Fibroblast of skin of right quadriceps (primary cell): ENCODE measurements at regions not wholly inside any gene's neighbourhood (a gene's known extent, or its start where the extent isn't known, plus 50 kb on each side); places are given as distances from the start of the nearest gene placed in this dataset.
"Not testable (repeated sequence)": the region's sequence is repeated elsewhere in the genome, so short reads cannot be mapped to it uniquely, and the experiment has no call there.

Source experiments
- DNase-seq: peaks from one replicate; pipeline ENCODE4 v3.0.0-alpha.2; 2013

DNA sequence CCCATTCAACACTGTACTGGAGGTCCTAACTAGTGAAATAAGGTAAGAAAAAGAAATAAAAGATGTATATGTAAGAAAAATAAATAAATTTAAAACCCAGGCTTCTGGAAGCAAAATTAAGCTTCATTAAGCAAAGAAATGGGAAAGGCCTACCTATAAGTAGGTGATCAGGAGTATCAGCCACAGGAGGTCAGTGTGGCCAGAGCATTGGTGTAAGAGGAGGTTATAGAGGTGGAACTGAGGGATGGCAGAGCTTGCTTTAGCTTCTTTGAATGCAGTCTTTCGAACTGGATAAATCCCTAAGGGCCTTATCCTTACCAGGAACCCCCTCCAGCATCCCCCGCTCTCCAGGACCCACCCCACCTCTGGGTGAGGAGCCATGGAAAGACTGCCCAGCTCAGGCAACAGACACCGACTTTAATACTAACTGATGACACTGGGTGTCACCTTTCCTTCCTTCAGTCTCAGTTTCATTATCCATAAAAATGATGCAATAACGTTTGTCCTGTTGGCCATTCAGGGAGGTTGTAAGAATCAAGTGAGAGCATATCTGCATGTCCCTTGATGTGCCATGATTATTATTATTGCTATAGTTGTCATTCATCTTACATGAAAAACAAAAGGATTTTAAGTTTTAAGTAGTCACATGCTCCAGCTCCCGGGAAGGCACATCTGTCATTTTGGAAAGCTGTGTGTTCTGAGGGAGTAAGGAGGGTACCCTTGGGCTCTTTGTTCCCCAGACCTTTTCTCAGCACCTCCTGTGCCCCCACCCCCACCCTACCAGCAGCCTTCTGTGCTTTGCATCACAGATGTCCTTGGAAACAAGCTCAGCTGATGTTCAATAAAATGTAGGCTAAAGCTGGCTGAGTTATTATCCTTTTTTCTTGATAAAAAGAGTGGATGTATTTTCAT is 50.8 kb upstream of the CTNNA1 start:
- DNase-seq: no peak

DNA sequence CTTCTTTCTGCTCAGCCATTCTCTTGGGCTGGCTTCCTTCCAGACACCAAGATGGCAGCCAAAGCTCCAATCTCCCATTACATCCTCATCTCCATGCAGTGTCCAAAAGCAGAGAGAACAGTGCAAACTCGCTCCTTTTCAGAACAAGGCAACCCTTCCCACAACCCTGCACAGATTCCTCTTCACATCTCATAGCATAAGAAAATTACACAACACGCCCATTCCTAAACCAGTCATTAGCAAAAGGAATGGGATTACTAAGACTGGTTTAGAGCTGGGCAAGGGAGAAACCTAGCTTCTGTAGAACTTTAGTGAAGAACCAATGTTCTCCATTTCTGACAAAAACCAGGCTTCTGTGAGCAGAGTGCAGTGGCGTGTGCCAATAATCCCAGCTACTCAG is 51.5 kb upstream of the CTNNA1 start:
- no peak for DNase-seq

DNA sequence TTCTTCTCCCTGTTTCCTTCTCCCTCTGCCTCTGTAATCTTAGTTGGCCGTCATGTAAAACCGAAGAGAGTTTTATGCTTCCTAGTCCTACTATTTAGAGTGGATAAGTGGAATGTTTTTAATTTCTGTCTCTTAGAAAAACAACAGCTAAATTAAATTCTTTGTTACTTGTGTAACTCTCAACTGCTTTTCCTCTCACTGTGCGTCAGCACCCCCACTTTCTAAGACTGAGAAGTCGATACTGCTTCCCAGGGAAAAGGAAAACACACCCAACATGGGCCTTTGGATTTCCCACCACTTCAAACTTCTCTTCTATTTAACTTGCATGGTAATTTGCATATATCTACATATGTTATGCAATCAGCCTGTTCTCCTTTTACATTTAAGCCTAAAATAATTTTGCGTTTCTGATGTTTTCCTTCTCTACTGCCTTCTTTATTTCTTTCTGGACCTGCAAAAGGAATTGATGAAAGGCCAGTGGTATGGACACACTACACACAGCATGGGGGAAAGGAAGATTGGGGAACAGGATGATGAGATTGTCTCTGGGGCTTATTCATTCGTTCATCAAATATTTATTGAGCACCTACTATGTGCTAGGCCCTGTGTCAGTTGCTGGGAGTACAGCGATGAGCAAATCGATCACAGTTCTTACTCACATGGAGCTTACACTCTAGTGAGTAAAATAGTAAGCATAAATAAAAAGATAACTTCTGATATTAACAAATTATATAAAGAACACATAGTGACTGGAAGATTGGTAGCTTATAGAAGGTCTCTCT is 52.5 kb upstream of the CTNNA1 start:
- no peak for DNase-seq

DNA sequence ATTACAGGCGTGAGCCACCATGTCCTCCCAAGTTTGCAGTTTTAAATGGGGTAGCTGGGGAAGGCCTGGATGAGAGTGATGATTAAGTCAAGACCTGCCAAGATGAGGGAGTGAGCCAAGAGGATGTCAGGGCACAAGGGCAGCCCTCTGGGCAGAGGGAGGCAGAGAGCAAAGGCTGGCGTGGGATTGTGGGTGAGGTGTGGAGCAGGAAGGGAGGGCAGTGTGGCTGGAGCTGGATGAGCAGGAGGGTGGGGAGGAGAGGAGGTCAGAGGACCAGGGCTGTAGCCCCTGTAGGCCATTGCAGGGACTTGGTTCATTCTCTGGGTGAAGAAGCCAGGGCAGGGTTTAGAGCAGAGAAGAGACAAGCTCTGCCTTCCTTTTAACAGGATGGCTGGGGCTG is 53.7 kb upstream of the CTNNA1 start:
- no peak for DNase-seq

DNA sequence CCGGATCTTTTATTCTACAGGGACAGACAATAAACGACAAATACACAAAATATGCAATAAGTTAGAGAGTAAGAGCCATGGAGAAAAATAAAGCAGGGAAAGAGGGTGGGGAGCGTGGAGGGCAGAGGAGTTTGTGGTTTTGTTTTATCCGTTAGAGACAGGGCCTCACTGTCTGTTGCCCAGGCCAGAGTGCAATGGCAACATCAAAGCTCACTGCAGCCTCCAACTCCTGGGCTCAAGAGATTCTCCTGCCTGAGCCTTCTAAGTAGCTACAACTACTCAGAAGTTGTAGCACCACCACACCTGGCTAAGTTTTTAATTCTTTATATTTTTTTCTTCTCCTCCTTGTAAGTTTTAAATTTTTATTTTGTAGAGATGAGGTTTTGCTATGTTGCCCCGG is 54.5 kb upstream of the CTNNA1 start:
- DNase-seq: no peak

DNA sequence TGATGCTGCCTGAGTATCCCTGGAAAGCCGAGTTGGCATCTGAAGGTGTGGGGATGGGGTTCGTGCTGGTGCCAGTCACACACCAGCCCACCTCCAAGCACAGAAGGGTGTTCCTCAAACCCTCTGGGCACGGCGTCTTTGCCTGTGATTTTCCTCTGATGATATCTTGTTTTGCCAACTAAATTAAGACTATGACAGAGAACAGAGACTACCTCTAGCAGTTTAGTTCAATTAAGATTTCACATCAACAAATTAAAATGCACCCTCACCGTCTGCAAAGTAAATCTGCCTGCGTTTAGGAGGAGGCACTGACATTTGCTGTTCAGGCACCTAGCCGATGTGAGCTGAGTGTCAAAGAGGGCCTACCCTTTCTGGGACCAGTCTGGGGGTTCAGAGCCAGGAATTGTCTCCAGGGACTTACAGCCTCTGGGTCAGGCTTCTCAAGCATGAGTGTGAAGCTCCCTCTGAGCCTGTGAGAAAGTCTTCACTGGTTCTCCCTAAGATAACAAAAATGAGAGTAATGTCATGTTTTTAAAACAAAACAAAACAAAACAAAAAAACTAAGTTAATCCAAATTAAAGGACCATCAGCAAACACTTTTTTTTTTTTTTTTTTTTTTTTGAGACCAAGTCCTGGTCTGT is 55.4 kb upstream of the CTNNA1 start:
- no peak for DNase-seq

DNA sequence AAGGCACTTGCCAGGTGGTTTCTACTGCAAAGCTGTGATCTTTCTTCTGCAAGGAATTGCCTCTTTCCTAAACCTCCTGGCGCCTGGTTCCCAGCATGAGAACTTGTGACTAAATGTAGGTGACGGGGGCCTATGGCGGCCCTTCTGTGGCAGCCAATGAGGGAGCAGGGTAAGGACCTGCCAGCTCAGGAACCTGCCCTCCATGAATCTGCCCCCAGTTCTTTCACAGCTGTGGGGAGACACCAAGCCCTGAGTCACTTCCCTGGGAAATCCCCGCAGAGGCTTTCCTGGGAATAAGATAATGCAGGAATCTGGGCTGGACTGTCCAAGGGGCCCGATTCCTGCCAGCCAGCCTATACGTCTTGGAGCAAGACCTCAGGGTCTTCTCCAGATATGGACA is 56.7 kb upstream of the CTNNA1 start:
- no peak for DNase-seq

DNA sequence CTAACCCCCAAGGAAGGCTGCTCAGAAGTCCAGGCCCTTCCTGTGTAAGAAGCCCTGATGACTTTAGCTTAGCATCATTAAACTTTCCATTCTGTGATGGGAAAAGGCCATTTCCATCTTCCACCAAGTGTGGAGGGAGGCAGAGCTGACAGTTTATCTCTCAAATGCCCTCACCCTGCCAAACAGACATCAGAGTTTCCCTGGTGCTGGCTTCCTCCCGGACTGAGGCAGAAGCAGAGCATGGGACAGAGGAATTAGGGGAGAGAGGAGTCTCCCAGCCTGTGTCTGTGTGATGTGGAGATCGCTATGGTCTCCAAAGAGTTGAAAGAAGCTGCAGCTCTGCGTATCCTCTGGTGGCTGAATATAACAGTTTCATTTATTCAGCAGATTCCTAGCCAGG is 57.4 kb upstream of the CTNNA1 start:
- no peak for DNase-seq

DNA sequence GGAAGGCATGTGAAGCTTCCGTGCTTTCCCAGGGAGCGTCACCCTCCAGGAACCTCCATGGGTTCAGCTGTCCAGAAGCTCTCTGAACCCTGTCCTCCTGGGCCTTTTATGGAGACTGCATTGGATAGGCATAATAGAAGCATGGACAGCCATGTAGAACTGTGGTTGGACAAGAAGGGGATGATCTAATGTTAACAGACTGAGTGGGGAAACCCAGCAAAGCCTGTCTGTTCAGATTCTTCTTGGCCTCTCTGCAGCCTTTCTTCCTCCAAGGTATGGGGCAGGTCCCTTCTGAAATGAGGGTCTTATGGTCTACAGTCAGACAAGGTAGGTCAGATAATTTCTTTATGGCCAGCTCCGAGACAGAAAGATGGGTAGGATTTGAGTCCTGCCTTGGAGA is 59.1 kb upstream of the CTNNA1 start:
- no peak for DNase-seq

DNA sequence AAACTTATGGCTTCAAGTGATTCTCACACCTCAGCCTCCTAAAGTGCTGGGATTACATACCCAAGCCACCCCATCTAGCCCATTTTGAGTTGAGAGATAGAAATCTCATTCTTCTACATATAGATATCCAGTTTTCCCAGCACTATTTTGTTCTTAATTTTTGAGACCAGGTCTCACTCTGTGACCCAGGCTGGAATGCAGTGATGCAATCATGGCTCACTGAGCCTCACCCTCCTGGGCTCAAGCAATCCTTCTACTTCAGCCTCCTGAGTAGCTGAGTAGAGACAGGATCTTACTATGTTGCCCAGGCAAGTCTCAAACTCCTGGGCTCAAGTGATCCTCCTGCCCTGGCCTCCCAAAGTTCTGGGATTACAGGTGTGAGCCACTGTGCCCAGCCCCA is 60.9 kb upstream of the CTNNA1 start:
- DNase-seq: no peak

DNA sequence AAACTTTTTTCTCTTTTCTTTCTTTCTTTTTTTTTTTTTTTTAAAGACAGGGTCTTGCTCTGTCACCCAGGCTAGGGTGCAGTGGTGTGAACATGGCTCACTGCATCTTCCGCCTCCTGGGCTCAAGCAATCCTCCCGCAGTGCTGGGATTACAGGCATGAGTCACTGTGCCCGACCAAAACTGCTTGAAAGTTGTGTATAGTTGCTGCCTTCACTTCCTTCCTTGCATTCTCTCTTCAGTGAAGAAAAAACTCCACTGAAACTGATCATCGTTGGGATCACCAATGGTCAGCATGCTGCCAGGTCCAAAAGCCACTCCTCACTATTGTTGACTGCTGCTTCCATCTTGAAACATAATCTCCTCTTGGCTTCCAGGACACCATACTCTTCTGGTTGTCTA is 66.6 kb upstream of the CTNNA1 start:
- DNase-seq: no peak

DNA sequence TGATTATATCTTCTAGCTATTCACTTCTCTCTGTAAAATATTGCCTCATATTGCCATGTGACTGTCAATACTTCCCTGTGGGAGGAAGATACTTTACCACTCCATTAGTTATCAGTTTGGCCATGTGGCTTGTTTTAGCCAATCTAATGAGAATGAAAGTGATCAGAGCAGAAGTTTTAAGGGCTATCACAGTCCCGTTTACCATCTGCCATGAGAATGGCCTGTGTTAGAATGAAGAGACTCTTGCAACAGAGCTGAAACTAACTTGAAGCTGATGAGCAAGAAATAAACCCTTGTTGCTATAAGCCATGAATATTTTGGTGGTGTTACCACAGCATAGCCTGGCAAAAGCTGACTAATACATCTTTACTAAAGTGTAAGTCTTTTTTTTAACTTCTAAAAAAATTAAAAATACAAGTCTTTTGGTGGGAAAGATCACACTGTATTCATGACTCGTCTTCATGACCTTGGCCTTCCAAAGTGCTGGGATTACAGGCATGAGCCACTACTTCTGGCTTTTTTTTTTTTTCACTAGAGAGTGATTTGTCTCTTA is 68.0 kb upstream of the CTNNA1 start:
- no peak for DNase-seq

DNA sequence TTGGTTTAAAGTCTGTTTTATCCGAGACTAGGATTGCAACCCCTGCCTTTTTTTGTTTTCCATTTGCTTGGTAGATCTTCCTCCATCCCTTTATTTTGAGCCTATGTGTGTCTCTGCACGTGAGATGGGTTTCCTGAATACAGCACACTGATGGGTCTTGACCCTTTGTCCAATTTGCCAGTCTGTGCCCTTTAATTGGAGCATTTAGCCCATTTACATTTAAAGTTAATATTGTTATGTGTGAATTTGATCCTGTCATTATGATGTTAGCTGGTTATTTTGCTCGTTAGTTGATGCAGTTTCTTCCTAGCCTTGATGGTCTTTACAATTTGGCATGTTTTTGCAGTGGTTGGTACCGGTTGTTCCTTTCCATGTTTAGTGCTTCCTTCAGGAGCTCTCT is 70.8 kb upstream of the CTNNA1 start:
- not testable (repeated sequence) for DNase-seq

DNA sequence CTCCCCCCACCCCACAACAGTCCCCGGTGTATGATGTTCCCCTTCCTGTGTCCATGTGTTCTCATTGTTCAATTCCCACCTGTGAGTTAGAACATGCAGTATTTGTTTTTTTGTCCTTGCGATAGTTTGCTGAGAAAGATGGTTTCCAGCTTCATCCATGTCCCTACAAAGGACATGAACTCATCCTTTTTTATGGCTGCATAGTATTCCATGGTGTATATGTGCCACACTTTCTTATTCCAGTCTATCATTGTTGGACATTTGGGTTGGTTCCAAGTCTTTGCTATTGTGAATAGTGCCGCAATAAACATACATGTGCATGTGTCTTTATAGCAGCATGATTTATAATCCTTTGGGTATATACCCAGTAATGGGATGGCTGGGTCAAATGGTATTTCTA is 74.4 kb upstream of the CTNNA1 start:
- not testable (repeated sequence) for DNase-seq

DNA sequence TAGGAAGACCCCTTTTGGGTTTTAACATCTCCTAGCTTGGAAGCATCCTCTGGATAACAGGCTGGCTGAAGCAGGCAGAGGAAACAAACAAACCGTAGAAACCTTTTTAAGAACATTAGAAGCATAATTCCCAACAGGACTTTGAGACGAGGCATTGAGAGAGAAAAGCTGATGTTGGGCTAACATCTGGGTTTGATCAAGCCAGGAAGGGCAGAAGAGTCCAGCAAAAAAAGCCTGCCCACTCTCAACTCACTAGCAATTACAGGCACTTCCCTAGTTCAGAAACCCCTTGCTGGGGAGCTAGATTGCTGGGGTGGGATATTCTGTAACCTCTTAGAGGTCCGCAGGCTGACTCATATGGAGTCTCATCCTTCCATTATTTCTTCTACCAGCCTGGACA is 75.4 kb upstream of the CTNNA1 start:
- DNase-seq: no peak

DNA sequence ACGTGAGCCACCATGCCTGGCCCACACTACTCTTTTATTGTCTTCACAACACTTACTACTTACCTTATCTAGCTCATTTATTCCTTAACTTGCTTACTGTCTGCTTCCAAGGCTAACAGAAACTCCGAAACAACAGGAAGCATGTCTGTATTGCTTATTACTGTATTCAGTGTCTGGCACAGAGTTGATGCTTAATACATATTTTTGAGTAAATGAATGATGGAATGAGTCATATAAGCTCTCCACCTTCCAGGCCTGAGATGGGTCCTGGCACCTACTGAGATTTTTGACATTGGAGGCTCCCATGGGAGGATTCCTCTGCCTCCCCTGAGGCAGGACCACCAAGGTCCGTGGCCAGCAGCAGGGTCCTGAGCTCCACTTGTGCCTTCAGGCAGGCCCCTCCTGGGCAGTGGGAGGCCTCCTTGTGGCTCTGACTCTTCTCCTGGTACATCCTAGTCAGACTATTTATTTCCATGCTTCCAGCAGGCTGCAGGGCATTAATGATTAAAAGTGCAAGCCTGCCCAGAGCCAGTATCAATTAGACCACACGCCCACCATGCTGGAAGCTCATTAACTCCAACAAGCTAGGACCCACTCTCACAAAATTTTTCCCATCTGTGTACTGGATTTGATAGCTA is 76.5 kb upstream of the CTNNA1 start:
- no peak for DNase-seq

DNA sequence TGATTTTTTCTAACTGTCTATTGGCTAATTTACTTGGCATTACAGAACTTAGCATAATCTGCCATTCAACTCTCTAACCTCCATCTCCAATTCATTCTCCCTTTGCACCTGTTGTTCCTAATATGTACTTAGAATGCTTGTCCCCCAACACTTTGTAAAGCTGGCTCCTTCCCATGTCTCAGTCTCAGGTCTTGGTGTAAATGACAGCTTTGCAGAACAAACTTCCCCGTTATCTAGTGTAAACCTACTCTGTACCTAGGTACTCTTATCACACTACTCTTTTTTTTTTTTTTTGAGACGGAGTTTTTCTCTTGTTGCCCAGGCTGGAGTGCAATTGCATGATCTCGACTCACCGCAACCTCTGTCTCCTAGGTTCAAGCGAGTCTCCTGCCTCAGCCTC is 77.2 kb upstream of the CTNNA1 start:
- DNase-seq: no peak

DNA sequence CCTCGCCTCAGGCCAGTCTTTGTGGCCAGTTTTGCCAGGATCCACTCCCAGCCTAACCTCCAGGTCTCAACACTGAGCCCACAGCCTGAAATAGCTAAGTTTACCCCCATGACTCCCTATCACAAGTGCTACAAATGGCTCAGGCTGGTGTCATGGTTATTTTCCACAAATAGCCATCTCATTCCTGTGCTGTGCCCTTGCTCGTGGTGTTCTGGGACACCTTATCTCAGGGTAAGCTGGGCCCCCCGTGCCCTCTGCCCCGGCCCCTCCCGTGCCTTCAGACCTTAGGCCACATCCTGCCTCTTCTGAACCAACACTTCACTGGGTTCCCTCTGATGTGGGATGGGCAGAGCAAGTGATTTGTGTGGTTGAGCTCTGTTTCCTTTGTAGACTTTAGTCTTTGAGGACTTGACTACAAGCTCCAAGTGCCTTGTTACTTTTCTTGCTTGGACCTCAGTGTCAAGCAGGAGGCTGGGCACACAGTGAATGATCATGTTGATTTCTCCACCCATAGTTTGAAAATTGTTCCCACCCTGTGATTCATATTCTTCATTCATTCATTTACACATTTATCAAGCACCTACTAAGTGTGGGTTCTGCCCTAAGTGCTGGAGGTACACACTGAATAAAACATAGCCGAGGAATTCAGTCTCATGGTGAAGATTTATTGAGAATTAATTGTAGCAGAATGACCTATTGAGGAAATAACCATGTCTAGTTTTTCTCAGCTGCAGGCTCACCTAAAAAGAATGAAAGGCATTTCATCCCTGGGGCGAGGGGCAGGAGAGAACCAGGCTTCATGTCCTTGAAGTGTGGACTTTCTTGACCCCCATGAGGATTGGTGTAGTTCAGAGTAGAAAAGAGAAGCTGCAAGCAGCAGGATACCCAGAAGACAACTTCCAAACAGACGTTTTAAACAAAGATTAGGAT is 84.5 kb upstream of the CTNNA1 start:
- DNase-seq: peak; percentile 50

DNA sequence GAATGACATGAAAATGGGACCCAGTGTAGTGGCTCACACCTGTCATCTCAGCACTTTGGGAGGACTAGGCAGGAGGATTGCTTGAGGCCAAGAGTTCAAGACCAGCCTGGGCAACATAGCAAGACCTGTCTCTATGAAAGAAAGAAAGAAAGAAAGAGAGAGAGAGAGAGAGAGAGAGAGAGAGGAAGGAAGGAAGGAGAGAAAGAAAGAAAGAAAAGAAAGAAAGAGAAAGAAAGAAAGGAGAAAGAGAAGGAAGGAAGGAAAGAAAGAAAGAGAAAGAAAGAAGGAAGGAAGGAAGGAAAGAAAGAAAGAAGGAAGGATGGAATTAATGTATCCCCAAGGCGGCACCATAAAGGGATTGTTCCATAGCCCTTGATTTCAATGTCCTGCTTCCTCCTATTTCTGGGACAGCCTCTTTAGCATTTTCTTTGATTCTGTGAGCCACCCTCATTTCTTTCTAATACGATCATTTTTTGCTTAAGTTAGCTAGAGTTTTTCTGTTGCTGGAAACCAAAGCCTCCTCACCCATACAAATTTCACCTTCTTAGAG is 85.4 kb upstream of the CTNNA1 start:
- DNase-seq: not testable (repeated sequence)

DNA sequence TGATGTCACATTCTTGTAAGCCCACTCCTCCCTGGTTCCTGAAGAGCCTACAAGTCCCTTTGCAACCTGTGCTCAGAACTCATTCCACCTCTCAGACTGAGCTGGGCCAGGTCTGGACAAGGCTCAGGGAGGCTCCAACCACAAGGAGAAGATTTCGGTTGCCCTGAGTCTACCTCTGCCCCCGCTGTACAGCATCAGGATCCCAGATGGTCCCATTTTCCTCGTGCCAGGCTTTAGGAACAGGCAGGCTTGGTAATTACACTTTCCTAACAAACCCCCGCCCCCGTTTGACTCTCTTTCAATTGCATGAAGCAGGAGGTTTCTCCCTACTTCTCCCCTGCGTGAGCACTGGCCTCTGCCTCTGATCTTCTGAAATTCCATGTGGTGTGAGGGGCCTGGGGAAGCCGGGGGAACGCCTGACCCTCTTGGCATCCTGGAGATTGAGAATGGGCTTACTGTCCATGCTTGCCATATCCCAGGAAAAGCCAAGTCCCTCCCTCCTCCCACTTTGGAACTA is 86.9 kb upstream of the CTNNA1 start:
- no peak for DNase-seq

DNA sequence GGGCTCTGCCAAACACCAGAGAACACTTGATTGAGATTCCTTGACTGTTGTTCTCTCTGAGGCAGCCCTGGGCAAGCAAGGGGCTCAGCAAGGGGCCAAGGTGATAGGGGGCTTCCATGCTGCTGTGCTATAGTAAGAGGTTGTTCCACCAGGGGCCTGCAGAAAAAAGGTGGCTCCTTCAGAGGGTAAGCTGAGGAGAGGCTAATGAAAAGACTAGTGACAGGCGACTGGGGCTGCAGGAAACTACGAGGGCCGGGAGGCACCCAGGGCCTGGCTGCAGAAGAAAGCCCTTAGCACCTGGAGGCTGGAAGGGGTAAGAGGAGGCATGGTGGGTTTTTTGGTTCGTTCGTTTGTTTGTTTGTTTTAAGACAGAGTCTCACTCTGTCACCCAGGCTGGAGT is 88.0 kb upstream of the CTNNA1 start:
- DNase-seq: no peak
